Activated CD4-positive, alpha-beta T cell treated with anti-CD3 and anti-CD28 coated beads for 48 hours (primary cell): ENCODE measurements at regions not wholly inside any gene's neighbourhood (a gene's known extent, or its start where the extent isn't known, plus 50 kb on each side); places are given as distances from the start of the nearest gene placed in this dataset.
A peak's percentile ranks its signal among the peaks of the same experiment; 100 is the strongest.
"Not testable (repeated sequence)": the region's sequence is repeated elsewhere in the genome, so short reads cannot be mapped to it uniquely, and the experiment has no call there.

Source experiments
- DNase-seq: peaks from one replicate; pipeline ENCODE4 v3.0.0-alpha.2; 2020

GRCh38 chr18:38759457-38759856, 1193.9 kb upstream of the CELF4 start:
- no peak for DNase-seq

GRCh38 chr18:38756436-38756835, 1190.8 kb upstream of the CELF4 start:
- no peak for DNase-seq

- no peak for DNase-seq
These were observed 1186.8 kb upstream of the CELF4 start for GRCh38 chr18:38752430-38752829.

- DNase-seq: peak; percentile 15
These were observed 1186.3 kb upstream of the CELF4 start for GRCh38 chr18:38751898-38752297.

GRCh38 chr18:38751211-38751610, 1185.6 kb upstream of the CELF4 start:
- DNase-seq: no peak

GRCh38 chr18:38750751-38751150, 1185.2 kb upstream of the CELF4 start:
- no peak for DNase-seq

GRCh38 chr18:38747153-38747552, 1181.6 kb upstream of the CELF4 start:
- no peak for DNase-seq

GRCh38 chr18:38720181-38720580, 1154.6 kb upstream of the CELF4 start:
- DNase-seq: not testable (repeated sequence)

- no peak for DNase-seq
These were observed 1152.8 kb upstream of the CELF4 start for GRCh38 chr18:38718365-38718901.

- DNase-seq: no peak
These were observed 1143.5 kb upstream of the CELF4 start for GRCh38 chr18:38709122-38709521.

GRCh38 chr18:38706373-38706772, 1140.8 kb upstream of the CELF4 start:
- no peak for DNase-seq

GRCh38 chr18:38698088-38698487, 1132.5 kb upstream of the CELF4 start:
- DNase-seq: no peak

GRCh38 chr18:38695559-38696280, 1130.1 kb upstream of the CELF4 start:
- DNase-seq: no peak

GRCh38 chr18:38693104-38693503, 1127.5 kb upstream of the CELF4 start:
- DNase-seq: no peak

GRCh38 chr18:38690626-38691025, 1125.0 kb upstream of the CELF4 start:
- DNase-seq: no peak

- no peak for DNase-seq
These were observed 1122.8 kb upstream of the CELF4 start for GRCh38 chr18:38688416-38688815.

GRCh38 chr18:38670486-38670885, 1104.9 kb upstream of the CELF4 start:
- no peak for DNase-seq

GRCh38 chr18:38664929-38665328, 1099.3 kb upstream of the CELF4 start:
- no peak for DNase-seq

- no peak for DNase-seq
These were observed 1098.1 kb upstream of the CELF4 start for GRCh38 chr18:38663682-38664081.

GRCh38 chr18:38663270-38663669, 1097.7 kb upstream of the CELF4 start:
- no peak for DNase-seq

- DNase-seq: no peak
These were observed 1089.3 kb upstream of the CELF4 start for GRCh38 chr18:38654946-38655345.

- DNase-seq: no peak
These were observed 1086.1 kb upstream of the CELF4 start for GRCh38 chr18:38651736-38652135.

- DNase-seq: no peak
These were observed 1082.6 kb upstream of the CELF4 start for GRCh38 chr18:38648179-38648578.

- no peak for DNase-seq
These were observed 1080.7 kb upstream of the CELF4 start for GRCh38 chr18:38646296-38646695.
